ENCODE measurements at regions not wholly inside any gene's neighbourhood (a gene's known extent, or its start where the extent isn't known, plus 50 kb on each side); places are given as distances from the start of the nearest gene placed in this dataset.

- DNase-seq: no peak
These were observed 155.0 kb downstream of the OAT start for GRCh38 chr10:124263726-124264125.

- DNase-seq: no peak
These were observed 155.8 kb downstream of the OAT start for GRCh38 chr10:124262971-124263370.

- DNase-seq: no peak
These were observed 156.4 kb downstream of the OAT start for GRCh38 chr10:124262234-124262865.

GRCh38 chr10:124259139-124259825 is 159.4 kb downstream of the OAT start:
- peak; percentile 33 for DNase-seq

- no peak for DNase-seq
These were observed 160.9 kb downstream of the OAT start for GRCh38 chr10:124257781-124258180.

GRCh38 chr10:124256151-124256550 is 162.6 kb downstream of the OAT start:
- DNase-seq: no peak

GRCh38 chr10:124255556-124255955 is 162.2 kb upstream of the CHST15 start:
- DNase-seq: no peak

GRCh38 chr10:124254490-124254889 is 161.1 kb upstream of the CHST15 start:
- no peak for DNase-seq

- DNase-seq: no peak
These were observed 159.6 kb upstream of the CHST15 start for GRCh38 chr10:124253006-124253405.

- no peak for DNase-seq
These were observed 158.8 kb upstream of the CHST15 start for GRCh38 chr10:124252097-124252715.

GRCh38 chr10:124251317-124252065 is 158.1 kb upstream of the CHST15 start:
- DNase-seq: no peak

- no peak for DNase-seq
These were observed 157.1 kb upstream of the CHST15 start for GRCh38 chr10:124250506-124250905.

GRCh38 chr10:124249812-124250432 is 156.5 kb upstream of the CHST15 start:
- DNase-seq: no peak

GRCh38 chr10:124249196-124249595 is 155.8 kb upstream of the CHST15 start:
- no peak for DNase-seq

GRCh38 chr10:124248056-124249045 is 155.0 kb upstream of the CHST15 start:
- no peak for DNase-seq

- no peak for DNase-seq
These were observed 152.5 kb upstream of the CHST15 start for GRCh38 chr10:124245806-124246440.

GRCh38 chr10:124245191-124245590 is 151.8 kb upstream of the CHST15 start:
- no peak for DNase-seq

- no peak for DNase-seq
These were observed 151.0 kb upstream of the CHST15 start for GRCh38 chr10:124244256-124244877.

- DNase-seq: no peak
These were observed 150.3 kb upstream of the CHST15 start for GRCh38 chr10:124243702-124244121.

- no peak for DNase-seq
These were observed 149.4 kb upstream of the CHST15 start for GRCh38 chr10:124242791-124243190.

- no peak for DNase-seq
These were observed 149.0 kb upstream of the CHST15 start for GRCh38 chr10:124242365-124242764.
